Neural cell (in vitro differentiated cells): ENCODE measurements at regions not wholly inside any gene's neighbourhood (a gene's known extent, or its start where the extent isn't known, plus 50 kb on each side); places are given as distances from the start of the nearest gene placed in this dataset.

ENCODE experiments used
- H2AFZ ChIP-seq: fragments of 200-600, 300-800 bp; sonication (generic), shearing (Covaris generic); 2 replicates; pipeline ENCODE4 v1.6.0; 2014; ENCODE audit warnings: low read depth, mild to moderate bottlenecking, antibody characterized with exemption, low read length, moderate library complexity
- H3F3A ChIP-seq: fragments of 200-600 bp; shearing (Covaris generic); 2 replicates; pipeline ENCODE4 v1.6.1; 2016; ENCODE audit warnings: mild to moderate bottlenecking, moderate library complexity, mixed read lengths, antibody characterized with exemption, low read length; ENCODE audit not compliant: insufficient read depth, poor library complexity, severe bottlenecking
- H3K27ac ChIP-seq: fragments of 200-600, 300-800 bp; sonication (generic), shearing (Covaris generic); 2 replicates; pipeline ENCODE4 v1.5.1; 2014; ENCODE audit warnings: mild to moderate bottlenecking, low read length, moderate library complexity
- H3K27me3 ChIP-seq: fragments of 300-800, 200-600 bp; sonication (generic), shearing (Covaris generic); 2 replicates; pipeline ENCODE4 v1.6.0; 2014; ENCODE audit warnings: mild to moderate bottlenecking, low read depth, low read length, moderate library complexity; ENCODE audit not compliant: insufficient read depth
- H3K36me3 ChIP-seq: fragments of 300-800, 200-600 bp; sonication (generic), shearing (Covaris generic); 2 replicates; pipeline ENCODE4 v1.5.1; 2014; ENCODE audit warnings: mild to moderate bottlenecking, antibody characterized with exemption, low read length, moderate library complexity; ENCODE audit not compliant: insufficient read depth
- H3K4me2 ChIP-seq: fragments of 300-800, 200-600 bp; sonication (generic), shearing (Covaris generic); 2 replicates; pipeline ENCODE4 v1.6.0; 2014; ENCODE audit warnings: mild to moderate bottlenecking, low read length
- H3K4me3 ChIP-seq: fragments of 300-800, 200-600 bp; sonication (generic), shearing (Covaris generic); 2 replicates; pipeline ENCODE4 v1.5.1; 2014; ENCODE audit warnings: mild to moderate bottlenecking, low read length, moderate library complexity
- H3K79me2 ChIP-seq: fragments of 200-600 bp; shearing (Covaris generic); replicated peaks from 2 replicates; pipeline ENCODE4 v1.6.0; 2014; ENCODE audit warnings: mild to moderate bottlenecking, low read length, moderate library complexity; ENCODE audit not compliant: insufficient read depth
- H3K9ac ChIP-seq: fragments of 300-800, 200-600 bp; sonication (generic), shearing (Covaris generic); 2 replicates; pipeline ENCODE4 v1.6.1; 2016; ENCODE audit warnings: mild to moderate bottlenecking, low read length, mixed read lengths
- H3K9me2 ChIP-seq: fragments of 200-600 bp; shearing (Covaris generic); 2 replicates; pipeline ENCODE4 v1.6.1; 2016; ENCODE audit warnings: mild to moderate bottlenecking, low read length, mixed read lengths; ENCODE audit not compliant: insufficient read depth
- H3K9me3 ChIP-seq: fragments of 200-600, 300-800 bp; sonication (generic), shearing (Covaris generic); 2 replicates; pipeline ENCODE4 v1.6.1; 2016; ENCODE audit warnings: mild to moderate bottlenecking, mixed run types, low read length, moderate library complexity, mixed read lengths
- H4K20me1 ChIP-seq: fragments of 200-600 bp; shearing (Covaris generic); 2 replicates; pipeline ENCODE4 v1.6.1; 2016; ENCODE audit warnings: mild to moderate bottlenecking, mixed run types; ENCODE audit not compliant: insufficient read depth
- EP300 ChIP-seq: fragments of 450-650 bp; conservative IDR thresholded peaks from 2 replicates; pipeline ENCODE4 v1.6.1; 2014; ENCODE audit warnings: antibody characterized with exemption, mild to moderate bottlenecking, moderate library complexity; ENCODE audit not compliant: poor library complexity, severe bottlenecking
- EZH2 ChIP-seq: fragments of 200-600, 300-800 bp; shearing (Covaris generic), sonication (generic); IDR thresholded peaks from 2 replicates; pipeline ENCODE4 v1.6.1; 2014; ENCODE audit warnings: antibody characterized with exemption, low read length, borderline replicate concordance, mild to moderate bottlenecking; ENCODE audit not compliant: insufficient read depth, poor library complexity, severe bottlenecking
- MXI1 ChIP-seq: fragments of 450-650 bp; conservative IDR thresholded peaks from 2 replicates; pipeline ENCODE4 v1.6.1; 2014; ENCODE audit warnings: antibody characterized with exemption, mild to moderate bottlenecking; ENCODE audit not compliant: poor library complexity, severe bottlenecking
- POLR2AphosphoS5 ChIP-seq: IDR thresholded peaks from 2 replicates; pipeline ENCODE4 v1.6.1; 2012
- RAD21 ChIP-seq: fragments of 450-650 bp; conservative IDR thresholded peaks from 2 replicates; pipeline ENCODE4 v1.6.1; 2014; ENCODE audit warnings: antibody characterized with exemption, mild to moderate bottlenecking, moderate library complexity
- SMC3 ChIP-seq: fragments of 450-650 bp; conservative IDR thresholded peaks from 2 replicates; pipeline ENCODE4 v1.6.1; 2014; ENCODE audit warnings: antibody characterized with exemption, mild to moderate bottlenecking, moderate library complexity; ENCODE audit not compliant: poor library complexity
- TAF1 ChIP-seq: IDR thresholded peaks from 2 replicates; pipeline ENCODE4 v1.6.1; 2012; ENCODE audit warnings: low read depth
- TF ChIP-seq, protein P1 (sequence below): fragments of 450-650 bp; IDR thresholded peaks from 2 replicates; pipeline ENCODE4 v1.5.1; 2014; ENCODE audit warnings: antibody characterized with exemption, mild to moderate bottlenecking, moderate library complexity; ENCODE audit not compliant: poor library complexity, severe bottlenecking
- TF ChIP-seq, protein P2 (sequence below): IDR thresholded peaks from 2 replicates; pipeline ENCODE4 v1.6.1; 2012; ENCODE audit warnings: borderline replicate concordance

DNA sequence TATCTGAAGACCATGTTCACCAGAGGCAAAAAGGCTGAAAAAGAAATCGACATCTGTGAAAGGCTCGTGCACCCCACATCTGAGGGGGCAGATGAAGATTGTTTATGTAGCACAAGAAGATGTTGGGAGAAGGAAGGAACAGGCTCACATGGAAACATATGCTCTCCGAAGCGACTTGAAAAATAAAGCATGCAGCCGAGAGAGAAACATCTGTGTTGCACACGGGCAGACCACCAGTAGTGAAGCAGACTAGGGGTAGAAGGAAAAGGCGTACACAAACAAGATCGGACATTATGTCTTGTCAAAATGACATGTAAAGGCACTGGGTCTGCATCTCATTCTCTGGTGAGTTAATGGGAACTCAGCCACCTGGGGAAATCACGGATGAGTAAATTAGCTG, 356.5 kb downstream of the ZIC4 start:
- no peak for TF ChIP-seq MXI1
- no peak for TF ChIP-seq POLR2AphosphoS5
- no peak for TF ChIP-seq TAF1
- TF ChIP-seq, protein P1, sequence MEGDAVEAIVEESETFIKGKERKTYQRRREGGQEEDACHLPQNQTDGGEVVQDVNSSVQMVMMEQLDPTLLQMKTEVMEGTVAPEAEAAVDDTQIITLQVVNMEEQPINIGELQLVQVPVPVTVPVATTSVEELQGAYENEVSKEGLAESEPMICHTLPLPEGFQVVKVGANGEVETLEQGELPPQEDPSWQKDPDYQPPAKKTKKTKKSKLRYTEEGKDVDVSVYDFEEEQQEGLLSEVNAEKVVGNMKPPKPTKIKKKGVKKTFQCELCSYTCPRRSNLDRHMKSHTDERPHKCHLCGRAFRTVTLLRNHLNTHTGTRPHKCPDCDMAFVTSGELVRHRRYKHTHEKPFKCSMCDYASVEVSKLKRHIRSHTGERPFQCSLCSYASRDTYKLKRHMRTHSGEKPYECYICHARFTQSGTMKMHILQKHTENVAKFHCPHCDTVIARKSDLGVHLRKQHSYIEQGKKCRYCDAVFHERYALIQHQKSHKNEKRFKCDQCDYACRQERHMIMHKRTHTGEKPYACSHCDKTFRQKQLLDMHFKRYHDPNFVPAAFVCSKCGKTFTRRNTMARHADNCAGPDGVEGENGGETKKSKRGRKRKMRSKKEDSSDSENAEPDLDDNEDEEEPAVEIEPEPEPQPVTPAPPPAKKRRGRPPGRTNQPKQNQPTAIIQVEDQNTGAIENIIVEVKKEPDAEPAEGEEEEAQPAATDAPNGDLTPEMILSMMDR: no peak
- no peak for TF ChIP-seq SMC3
- TF ChIP-seq EZH2: no peak
- no peak for TF ChIP-seq RAD21
- no peak for TF ChIP-seq EP300
- TF ChIP-seq, protein P2, sequence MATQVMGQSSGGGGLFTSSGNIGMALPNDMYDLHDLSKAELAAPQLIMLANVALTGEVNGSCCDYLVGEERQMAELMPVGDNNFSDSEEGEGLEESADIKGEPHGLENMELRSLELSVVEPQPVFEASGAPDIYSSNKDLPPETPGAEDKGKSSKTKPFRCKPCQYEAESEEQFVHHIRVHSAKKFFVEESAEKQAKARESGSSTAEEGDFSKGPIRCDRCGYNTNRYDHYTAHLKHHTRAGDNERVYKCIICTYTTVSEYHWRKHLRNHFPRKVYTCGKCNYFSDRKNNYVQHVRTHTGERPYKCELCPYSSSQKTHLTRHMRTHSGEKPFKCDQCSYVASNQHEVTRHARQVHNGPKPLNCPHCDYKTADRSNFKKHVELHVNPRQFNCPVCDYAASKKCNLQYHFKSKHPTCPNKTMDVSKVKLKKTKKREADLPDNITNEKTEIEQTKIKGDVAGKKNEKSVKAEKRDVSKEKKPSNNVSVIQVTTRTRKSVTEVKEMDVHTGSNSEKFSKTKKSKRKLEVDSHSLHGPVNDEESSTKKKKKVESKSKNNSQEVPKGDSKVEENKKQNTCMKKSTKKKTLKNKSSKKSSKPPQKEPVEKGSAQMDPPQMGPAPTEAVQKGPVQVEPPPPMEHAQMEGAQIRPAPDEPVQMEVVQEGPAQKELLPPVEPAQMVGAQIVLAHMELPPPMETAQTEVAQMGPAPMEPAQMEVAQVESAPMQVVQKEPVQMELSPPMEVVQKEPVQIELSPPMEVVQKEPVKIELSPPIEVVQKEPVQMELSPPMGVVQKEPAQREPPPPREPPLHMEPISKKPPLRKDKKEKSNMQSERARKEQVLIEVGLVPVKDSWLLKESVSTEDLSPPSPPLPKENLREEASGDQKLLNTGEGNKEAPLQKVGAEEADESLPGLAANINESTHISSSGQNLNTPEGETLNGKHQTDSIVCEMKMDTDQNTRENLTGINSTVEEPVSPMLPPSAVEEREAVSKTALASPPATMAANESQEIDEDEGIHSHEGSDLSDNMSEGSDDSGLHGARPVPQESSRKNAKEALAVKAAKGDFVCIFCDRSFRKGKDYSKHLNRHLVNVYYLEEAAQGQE: no peak
- H3K4me2 ChIP-seq: peak overlapping the region; percentile 33

DNA sequence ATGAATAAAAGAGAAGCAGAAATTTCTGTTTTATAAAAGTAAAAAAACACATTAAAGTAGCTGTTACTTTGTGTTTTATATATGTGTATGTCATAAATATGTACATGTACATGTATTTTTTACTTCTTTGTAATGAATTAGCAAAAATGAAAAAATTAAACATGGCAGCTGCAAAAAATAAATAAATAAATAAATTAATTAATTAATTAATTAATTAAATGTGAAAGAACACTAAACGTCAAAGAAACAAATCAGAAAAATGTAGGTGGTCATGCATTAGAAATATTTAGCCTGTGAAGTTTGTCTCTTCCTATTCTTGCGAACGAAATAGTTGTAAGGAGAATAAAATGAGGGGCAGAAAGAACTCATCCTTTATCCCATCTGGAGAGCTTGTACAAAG, 357.0 kb downstream of the ZIC4 start:
- Histone ChIP-seq H3K4me2 (no peak overlapping the region), H3K9ac (no peak overlapping the region), H3K36me3 (no peaks in the 10 kb centered on the region), H3K27me3 (no peaks in the 10 kb centered on the region), H3F3A (no peaks in the 10 kb centered on the region), H3K9me2 (no peaks in the 10 kb centered on the region), H2AFZ (no peak overlapping the region), H4K20me1 (no peaks in the 10 kb centered on the region), H3K9me3 (no peaks in the 10 kb centered on the region), H3K4me3 (no peak overlapping the region), H3K79me2 (no peaks in the 10 kb centered on the region), H3K27ac (no peak overlapping the region)
- TF ChIP-seq EZH2: no peak
- no peak for TF ChIP-seq POLR2AphosphoS5
- no peak for TF ChIP-seq TAF1
- TF ChIP-seq, protein P2: no peak
- no peak for TF ChIP-seq SMC3
- no peak for TF ChIP-seq RAD21
- TF ChIP-seq MXI1: no peak
- TF ChIP-seq, protein P1: no peak
- no peak for TF ChIP-seq EP300

More for the DNA sequence above, 356.5 kb downstream of the ZIC4 start:
- peak overlapping the region; percentile 31 for H3K4me3 ChIP-seq
- H3K27me3 ChIP-seq: no peaks in the 10 kb centered on the region
- H3K9me2 ChIP-seq: no peaks in the 10 kb centered on the region
- no peaks in the 10 kb centered on the region for H4K20me1 ChIP-seq
- H2AFZ ChIP-seq: no peak overlapping the region
- H3K79me2 ChIP-seq: no peaks in the 10 kb centered on the region
- no peak overlapping the region for H3K9ac ChIP-seq
- no peaks in the 10 kb centered on the region for H3K36me3 ChIP-seq
- H3F3A ChIP-seq: no peaks in the 10 kb centered on the region
- no peak overlapping the region for H3K27ac ChIP-seq
- no peaks in the 10 kb centered on the region for H3K9me3 ChIP-seq
